HepG2 (cell line): ENCODE measurements at regions not wholly inside any gene's neighbourhood (a gene's known extent, or its start where the extent isn't known, plus 50 kb on each side); places are given as distances from the start of the nearest gene placed in this dataset.

ENCODE experiments used
- ATAC-seq: fragments of 200-7000 bp; cut with Tn5 transposase; 3 replicates; pipeline ENCODE4 v1.9.1; 2020; ENCODE audit warnings: mild to moderate bottlenecking, moderate library complexity
- BruUV-seq: library from RNA; stranded (reverse); fragments of 400-500 nt; replicated peaks from 2 replicates; lab custom pipeline; 2021; lab: Mats Ljungman, UMichigan
- CTCF ChIA-PET: fragments of 300-600 bp; formaldehyde crosslinking; extraction: SDS; loops from one replicate; lab custom pipeline; 2021; ENCODE audit warnings: low total read pairs, inconsistent platforms, low intra/inter-chr PET ratio; lab: Yijun Ruan, JAX
- POLR2A ChIA-PET: fragments of 350-600 bp; sonication (Branson Sonifier 250); formaldehyde crosslinking; loops from one replicate; lab custom pipeline; 2020; ENCODE audit warnings: antibody characterized with exemption, inconsistent platforms; lab: Yijun Ruan, JAX
- DNase-seq: peaks from one replicate; pipeline ENCODE4 v3.0.0-alpha.2; 2015; ENCODE audit warnings: low spot score
- FAIRE-seq: peaks from 3 replicates; lab custom pipeline; 2011; peaks lifted over from hg19 to GRCh38; lab: Jason Lieb, UNC
- H2AFZ ChIP-seq: one replicate; pipeline ENCODE4 v1.6.1; 2011; ENCODE audit warnings: low read length, inconsistent platforms
- H3K27ac ChIP-seq: fragments of 300-600 bp; 3 replicates; pipeline ENCODE4 v1.8.0; 2011; ENCODE audit warnings: mixed run types, mild to moderate bottlenecking, mixed read lengths, low read length, inconsistent platforms; ENCODE audit not compliant: insufficient read depth; ENCODE audit errors: extremely low read length
- H3K27me3 ChIP-seq, 2 experiments: fragments of 200-600 bp in 1 of 2; 2 replicates in 1 of 2; 3 replicates in 1 of 2; pipeline versions ENCODE4 v1.6.0 to v1.8.0; 2011; ENCODE audit warnings: low read length in 2 of 2, mild to moderate bottlenecking in 2 of 2, moderate library complexity in 2 of 2, inconsistent platforms in 1 of 2; ENCODE audit not compliant: insufficient read depth in 2 of 2, control insufficient read depth in 1 of 2
- H3K36me3 ChIP-seq, 2 experiments: fragments of 200-600 bp in 1 of 2; replicated peaks in 1 of 2; 2 replicates in 1 of 2; 3 replicates in 1 of 2; pipeline versions ENCODE4 v1.5.1 to v1.8.0; 2011; ENCODE audit warnings: low read length in 2 of 2, inconsistent platforms in 1 of 2; ENCODE audit not compliant: insufficient read depth in 2 of 2, control insufficient read depth in 1 of 2
- H3K4me1 ChIP-seq: 2 replicates; pipeline ENCODE4 v1.5.1; 2012; ENCODE audit warnings: low read length, inconsistent platforms; ENCODE audit not compliant: insufficient read depth
- H3K4me2 ChIP-seq: 2 replicates; pipeline ENCODE4 v1.6.0; 2011; ENCODE audit warnings: low read depth, low read length, inconsistent platforms
- H3K4me3 ChIP-seq, 3 experiments: fragments of 200-600 bp in 1 of 3; sonication (generic), shearing (Covaris generic) in 1 of 3; replicated peaks in 1 of 3; 2 replicates each; pipeline ENCODE4 v1.5.1; 2011 to 2016; ENCODE audit warnings: low read length in 3 of 3, inconsistent platforms in 2 of 3, low read depth in 2 of 3, mild to moderate bottlenecking in 2 of 3, control low read depth in 1 of 3, mixed read lengths in 1 of 3; ENCODE audit not compliant: insufficient read depth in 1 of 3
- H3K79me2 ChIP-seq: one replicate; pipeline ENCODE4 v1.6.1; 2011; ENCODE audit warnings: low read length, inconsistent platforms; ENCODE audit not compliant: insufficient read depth
- H3K9ac ChIP-seq: 2 replicates; pipeline ENCODE4 v1.6.0; 2011; ENCODE audit warnings: mild to moderate bottlenecking, low read depth, low read length, inconsistent platforms; ENCODE audit not compliant: insufficient read depth
- H3K9me3 ChIP-seq: 2 replicates; pipeline ENCODE4 v1.5.1; 2012; ENCODE audit warnings: mild to moderate bottlenecking, low read length
- H4K20me1 ChIP-seq: 2 replicates; pipeline ENCODE4 v1.6.0; 2011; ENCODE audit warnings: inconsistent platforms, mild to moderate bottlenecking, low read length, moderate library complexity; ENCODE audit not compliant: insufficient read depth
- HOXA3 ChIP-seq: sonication (generic); formaldehyde crosslinking; IDR thresholded peaks from 2 replicates; pipeline ENCODE4 v1.5.0; 2020; ENCODE audit warnings: missing genetic modification reagents
- MEIS1 ChIP-seq: sonication (generic); formaldehyde crosslinking; IDR thresholded peaks from 2 replicates; pipeline ENCODE4 v1.9.0; 2021; ENCODE audit warnings: mild to moderate bottlenecking, missing genetic modification reagents, moderate library complexity, borderline replicate concordance
- NPAS2 ChIP-seq: sonication (generic); formaldehyde crosslinking; IDR thresholded peaks from 2 replicates; pipeline ENCODE4 v1.8.0; 2022; ENCODE audit warnings: mild to moderate bottlenecking, missing genetic modification reagents, borderline replicate concordance
- PHB2 ChIP-seq: fragments of 450-650 bp; IDR thresholded peaks from 2 replicates; pipeline ENCODE4 v1.6.1; 2018; ENCODE audit not compliant: partially characterized antibody
- SP140L ChIP-seq: sonication (generic); formaldehyde crosslinking; IDR thresholded peaks from 2 replicates; pipeline ENCODE4 v1.4.0; 2020; ENCODE audit warnings: missing genetic modification reagents, borderline replicate concordance
- U2AF2 ChIP-seq: fragments of 200-400 bp; formaldehyde crosslinking; IDR thresholded peaks from 2 replicates; pipeline ENCODE4 v1.6.1; 2017; ENCODE audit warnings: low read depth, mild to moderate bottlenecking, low read length
- ZEB1 ChIP-seq: IDR thresholded peaks from 2 replicates; pipeline ENCODE4 v1.6.1; 2012; ENCODE audit warnings: mild to moderate bottlenecking, low read depth, inconsistent platforms; ENCODE audit not compliant: insufficient replicate concordance
- ZNF468 ChIP-seq: sonication (generic); formaldehyde crosslinking; IDR thresholded peaks from 2 replicates; pipeline ENCODE4 v1.8.0; 2022; ENCODE audit warnings: mild to moderate bottlenecking, moderate library complexity, missing genetic modification reagents
- ZNF589 ChIP-seq: sonication (generic); formaldehyde crosslinking; conservative IDR thresholded peaks from 2 replicates; pipeline ENCODE4 v1.8.0; 2022; ENCODE audit warnings: mild to moderate bottlenecking, moderate library complexity, missing genetic modification reagents
- WGBS: methylation state at CpG from one replicate; pipeline ENCODE4 v1.1.6; 2017; ENCODE audit warnings: low lambda C conversion rate; 5-methylcytosine and 5-hydroxymethylcytosine counted together
- in situ Hi-C: cut with HindIII; loops from 2 replicates; pipeline ENCODE4 v1.10.0; 2017; ENCODE audit warnings: low pct_unique_long_range_greater_than_20kb; ENCODE audit not compliant: extremely low pct_ligation_motif_present
- intact Hi-C: fragments of 100-400 bp; cut with micrococcal nuclease; formaldehyde crosslinking; loops from one replicate; pipeline ENCODE4 v1.10.0; 2022; ENCODE audit not compliant: unreplicated experiment
- TF ChIP-seq, protein P1 (sequence below): sonication (generic); formaldehyde crosslinking; IDR thresholded peaks from 2 replicates; pipeline ENCODE4 v1.4.0; 2020; ENCODE audit warnings: missing genetic modification reagents, low read depth, mild to moderate bottlenecking, borderline replicate concordance
- TF ChIP-seq, protein P2 (sequence below): sonication (generic); formaldehyde crosslinking; IDR thresholded peaks from 2 replicates; pipeline ENCODE4 v1.4.0; 2020; ENCODE audit warnings: mild to moderate bottlenecking, missing genetic modification reagents
- TF ChIP-seq, protein P3 (sequence below): sonication (generic); formaldehyde crosslinking; IDR thresholded peaks from 2 replicates; pipeline ENCODE4 v1.4.0; 2020; ENCODE audit warnings: mild to moderate bottlenecking, missing genetic modification reagents
- TF ChIP-seq, protein P4 (sequence below): sonication (generic); formaldehyde crosslinking; IDR thresholded peaks from 2 replicates; pipeline ENCODE4 v1.8.0; 2022; ENCODE audit warnings: missing genetic modification reagents, low read depth, mild to moderate bottlenecking, borderline replicate concordance

DNA sequence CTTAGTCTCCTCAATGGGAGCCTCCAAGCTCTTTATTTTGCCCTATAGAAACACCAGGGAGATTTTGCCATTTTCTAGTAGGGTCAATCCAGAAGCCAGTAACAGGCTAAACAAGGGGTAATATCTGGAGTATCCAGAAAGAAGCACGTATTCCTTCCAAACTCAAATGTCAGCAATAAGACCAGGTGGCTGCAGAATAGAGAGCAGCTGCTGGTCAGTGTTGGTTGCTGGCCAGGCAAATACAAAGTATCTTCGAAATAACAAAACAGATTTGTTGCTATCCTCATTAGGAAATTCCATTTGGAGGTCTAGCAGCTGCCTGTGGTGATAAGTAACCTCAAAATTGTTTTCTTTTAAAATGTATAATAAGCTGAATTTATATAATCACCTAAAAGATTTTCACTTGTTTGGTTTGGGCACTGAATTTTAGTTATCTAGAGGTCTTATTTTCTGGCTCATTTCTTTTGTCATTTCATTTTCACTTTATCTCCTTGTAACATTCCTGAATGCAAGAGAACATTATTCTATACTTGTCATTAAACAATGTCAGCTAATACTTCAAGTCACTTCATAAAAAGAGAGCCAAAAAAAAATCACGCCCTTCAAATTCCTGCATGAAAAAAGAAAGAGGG lies 320.6 kb downstream of the DTHD1 start:
- H3K27me3 ChIP-seq, result no peaks in the 10 kb centered on the region

More for the DNA sequence above, 320.6 kb downstream of the DTHD1 start:
- DNase-seq (no peak), FAIRE-seq (no peak), ATAC-seq (no peak)
- Histone ChIP-seq H3K79me2 (no peaks in the 10 kb centered on the region), H2AFZ (no peak overlapping the region), H3K4me3 (no peak overlapping the region), H3K9me3 (peaks cover 29% of the 10 kb centered on the region), H3K36me3 (no peaks in the 10 kb centered on the region), H3K4me1 (no peaks in the 10 kb centered on the region), H3K9ac (no peak overlapping the region), H3K4me2 (no peak overlapping the region), H3K27ac (no peak overlapping the region), H4K20me1 (no peaks in the 10 kb centered on the region)
- POLR2A ChIA-PET, result no interaction called here
- intact Hi-C loops, result no loop called here
- in situ Hi-C loops, result no loop called here
- CTCF ChIA-PET, result no interaction called here
- TF ChIP-seq ZNF589 (CRISPR knock-in tag), result no peak
- no peak for TF ChIP-seq ZNF468
- no peak for TF ChIP-seq PHB2
- no peak for TF ChIP-seq NPAS2 (CRISPR knock-in tag)
- TF ChIP-seq SP140L (CRISPR knock-in tag), result no peak
- TF ChIP-seq ZEB1, result no peak
- TF ChIP-seq U2AF2, result no peak
- TF ChIP-seq, protein P1, sequence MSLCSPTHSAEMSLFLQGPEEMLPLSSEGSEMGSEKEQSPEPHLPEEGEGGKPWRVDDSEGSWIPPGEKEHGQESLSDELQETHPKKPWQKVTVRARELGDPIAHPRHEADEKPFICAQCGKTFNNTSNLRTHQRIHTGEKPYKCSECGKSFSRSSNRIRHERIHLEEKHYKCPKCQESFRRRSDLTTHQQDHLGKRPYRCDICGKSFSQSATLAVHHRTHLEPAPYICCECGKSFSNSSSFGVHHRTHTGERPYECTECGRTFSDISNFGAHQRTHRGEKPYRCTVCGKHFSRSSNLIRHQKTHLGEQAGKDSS, result no peak
- TF ChIP-seq, protein P2, sequence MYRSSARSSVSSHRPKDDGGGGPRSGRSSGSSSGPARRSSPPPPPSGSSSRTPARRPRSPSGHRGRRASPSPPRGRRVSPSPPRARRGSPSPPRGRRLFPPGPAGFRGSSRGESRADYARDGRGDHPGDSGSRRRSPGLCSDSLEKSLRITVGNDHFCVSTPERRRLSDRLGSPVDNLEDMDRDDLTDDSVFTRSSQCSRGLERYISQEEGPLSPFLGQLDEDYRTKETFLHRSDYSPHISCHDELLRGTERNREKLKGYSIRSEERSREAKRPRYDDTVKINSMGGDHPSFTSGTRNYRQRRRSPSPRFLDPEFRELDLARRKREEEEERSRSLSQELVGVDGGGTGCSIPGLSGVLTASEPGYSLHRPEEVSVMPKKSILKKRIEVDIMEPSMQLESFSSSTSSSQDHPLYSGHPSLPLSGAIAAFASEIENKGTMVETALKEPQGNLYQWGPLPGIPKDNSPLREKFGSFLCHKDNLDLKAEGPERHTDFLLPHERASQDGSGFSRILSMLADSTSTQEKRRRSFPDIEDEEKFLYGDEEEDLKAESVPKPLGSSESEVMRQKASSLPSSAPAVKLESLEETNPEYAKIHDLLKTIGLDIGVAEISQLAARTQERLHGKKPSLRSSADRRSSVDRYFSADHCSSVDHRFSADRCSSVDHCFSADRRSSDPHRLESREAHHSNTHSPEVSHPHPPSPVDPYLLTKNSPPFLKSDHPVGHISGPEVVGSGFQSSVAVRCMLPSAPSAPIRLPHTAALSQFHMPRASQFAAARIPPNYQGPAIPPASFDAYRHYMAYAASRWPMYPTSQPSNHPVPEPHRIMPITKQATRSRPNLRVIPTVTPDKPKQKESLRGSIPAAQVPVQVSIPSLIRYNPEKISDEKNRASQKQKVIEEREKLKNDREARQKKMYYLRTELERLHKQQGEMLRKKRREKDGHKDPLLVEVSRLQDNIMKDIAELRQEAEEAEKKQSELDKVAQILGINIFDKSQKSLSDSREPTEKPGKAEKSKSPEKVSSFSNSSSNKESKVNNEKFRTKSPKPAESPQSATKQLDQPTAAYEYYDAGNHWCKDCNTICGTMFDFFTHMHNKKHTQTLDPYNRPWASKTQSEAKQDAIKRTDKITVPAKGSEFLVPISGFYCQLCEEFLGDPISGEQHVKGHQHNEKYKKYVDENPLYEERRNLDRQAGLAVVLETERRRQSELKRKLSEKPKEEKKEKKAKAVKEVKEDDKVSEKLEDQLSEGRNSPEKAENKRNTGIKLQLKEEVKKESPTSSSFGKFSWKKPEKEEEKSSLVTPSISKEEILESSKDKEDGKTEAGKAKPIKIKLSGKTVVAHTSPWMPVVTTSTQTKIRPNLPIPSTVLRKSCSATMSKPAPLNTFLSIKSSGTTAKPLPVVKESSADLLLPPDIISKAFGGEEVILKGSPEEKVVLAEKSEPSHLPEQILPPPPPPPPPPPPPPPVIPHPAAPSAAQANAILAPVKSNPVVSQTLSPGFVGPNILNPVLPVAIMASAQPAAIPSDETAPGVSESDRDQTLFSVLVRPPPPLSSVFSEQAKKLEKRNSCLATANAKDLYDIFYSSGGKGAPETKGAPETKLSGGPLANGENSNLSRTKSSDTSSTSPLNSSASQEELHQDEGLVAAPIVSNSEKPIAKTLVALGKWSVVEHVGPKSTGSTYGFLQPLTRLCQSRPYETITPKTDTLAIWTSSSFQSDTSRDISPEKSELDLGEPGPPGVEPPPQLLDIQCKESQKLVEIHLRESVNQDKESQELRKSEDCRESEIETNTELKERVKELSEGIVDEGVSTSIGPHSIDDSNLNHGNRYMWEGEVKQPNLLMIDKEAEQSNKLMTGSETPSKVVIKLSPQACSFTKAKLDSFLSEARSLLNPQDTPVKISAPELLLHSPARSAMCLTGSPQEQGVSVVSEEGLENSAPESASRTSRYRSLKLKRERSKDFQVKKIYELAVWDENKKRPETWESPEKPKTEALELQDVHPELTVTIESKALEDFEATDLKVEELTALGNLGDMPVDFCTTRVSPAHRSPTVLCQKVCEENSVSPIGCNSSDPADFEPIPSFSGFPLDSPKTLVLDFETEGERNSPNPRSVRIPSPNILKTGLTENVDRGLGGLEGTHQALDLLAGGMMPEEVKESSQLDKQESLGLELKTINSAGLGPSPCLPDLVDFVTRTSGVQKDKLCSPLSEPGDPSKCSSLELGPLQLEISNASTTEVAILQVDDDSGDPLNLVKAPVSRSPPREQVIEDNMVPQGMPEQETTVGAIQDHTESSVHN (CRISPR knock-in tag), result no peak
- TF ChIP-seq, protein P3, sequence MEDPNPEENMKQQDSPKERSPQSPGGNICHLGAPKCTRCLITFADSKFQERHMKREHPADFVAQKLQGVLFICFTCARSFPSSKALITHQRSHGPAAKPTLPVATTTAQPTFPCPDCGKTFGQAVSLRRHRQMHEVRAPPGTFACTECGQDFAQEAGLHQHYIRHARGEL (CRISPR knock-in tag), result no peak
- TF ChIP-seq HOXA3 (CRISPR knock-in tag), result no peak
- TF ChIP-seq MEIS1 (CRISPR knock-in tag), result no peak
- TF ChIP-seq, protein P4, sequence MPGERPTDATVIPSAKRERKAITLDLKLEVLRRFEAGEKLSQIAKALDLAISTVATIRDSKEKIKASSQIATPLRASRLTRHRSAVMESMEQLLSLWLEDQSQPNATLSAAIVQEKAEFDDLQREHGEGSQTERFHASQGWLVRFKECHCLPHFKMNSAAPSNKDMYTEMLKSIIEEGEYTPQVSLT (CRISPR knock-in tag), result no peak
- BruUV-seq, result no TSS peak
- 2% methylated on average over 3 of the region's 3 CpGs for WGBS
